ENCODE measurements at regions not wholly inside any gene's neighbourhood (a gene's known extent, or its start where the extent isn't known, plus 50 kb on each side); places are given as distances from the start of the nearest gene placed in this dataset.
"Not testable (repeated sequence)": the region's sequence is repeated elsewhere in the genome, so short reads cannot be mapped to it uniquely, and the experiment has no call there.

GRCh38 chr18:70936160-70936559, 647.3 kb downstream of the SOCS6 start:
- no peak for FAIRE-seq

GRCh38 chr18:70931942-70932814, 643.3 kb downstream of the SOCS6 start:
- peak; percentile 67 for FAIRE-seq
- no peak for DNase-seq (ENCODE audit: insufficient read length, low spot score)

More at GRCh38 chr18:70936160-70936559, 647.3 kb downstream of the SOCS6 start:
- no peak for DNase-seq (ENCODE audit: insufficient read length, low spot score)

- DNase-seq (ENCODE audit: insufficient read length, low spot score) (no peak), FAIRE-seq (no peak)
Measured at GRCh38 chr18:70920840-70921374, 632.1 kb downstream of the SOCS6 start.

- FAIRE-seq (no peak), DNase-seq (ENCODE audit: insufficient read length, low spot score) (no peak)
Measured at GRCh38 chr18:70907673-70908072, 618.8 kb downstream of the SOCS6 start.

GRCh38 chr18:70892381-70892780, 603.5 kb downstream of the SOCS6 start:
- FAIRE-seq (no peak), DNase-seq (ENCODE audit: insufficient read length, low spot score) (no peak)

- FAIRE-seq (no peak), DNase-seq (ENCODE audit: insufficient read length, low spot score) (no peak)
Measured at GRCh38 chr18:70870292-70870691, 581.4 kb downstream of the SOCS6 start.

GRCh38 chr18:70848329-70848728, 559.5 kb downstream of the SOCS6 start:
- FAIRE-seq (no peak), DNase-seq (ENCODE audit: insufficient read length, low spot score) (no peak)

GRCh38 chr18:70840649-70841048, 551.8 kb downstream of the SOCS6 start:
- DNase-seq (ENCODE audit: insufficient read length, low spot score): no peak

GRCh38 chr18:70827632-70828031, 538.8 kb downstream of the SOCS6 start:
- FAIRE-seq: no peak

More at GRCh38 chr18:70840649-70841048, 551.8 kb downstream of the SOCS6 start:
- FAIRE-seq: no peak

GRCh38 chr18:70826571-70826970, 537.7 kb downstream of the SOCS6 start:
- FAIRE-seq (no peak), DNase-seq (ENCODE audit: insufficient read length, low spot score) (no peak)

More at GRCh38 chr18:70827632-70828031, 538.8 kb downstream of the SOCS6 start:
- no peak for DNase-seq (ENCODE audit: insufficient read length, low spot score)

GRCh38 chr18:70822691-70823090, 533.8 kb downstream of the SOCS6 start:
- no peak for FAIRE-seq
- no peak for DNase-seq (ENCODE audit: insufficient read length, low spot score)

- DNase-seq (ENCODE audit: insufficient read length, low spot score): no peak
Measured at GRCh38 chr18:70822117-70822516, 533.3 kb downstream of the SOCS6 start.

GRCh38 chr18:70808481-70809056, 519.7 kb downstream of the SOCS6 start:
- FAIRE-seq: no peak
- DNase-seq (ENCODE audit: insufficient read length, low spot score): no peak

More at GRCh38 chr18:70822117-70822516, 533.3 kb downstream of the SOCS6 start:
- no peak for FAIRE-seq

GRCh38 chr18:70781860-70782453, 493.1 kb downstream of the SOCS6 start:
- peak; percentile 81 for FAIRE-seq

GRCh38 chr18:70766254-70766653, 477.4 kb downstream of the SOCS6 start:
- not testable (repeated sequence) for DNase-seq (ENCODE audit: insufficient read length, low spot score); FAIRE-seq

More at GRCh38 chr18:70781860-70782453, 493.1 kb downstream of the SOCS6 start:
- peak; percentile 23 for DNase-seq (ENCODE audit: insufficient read length, low spot score)

GRCh38 chr18:70762812-70763211, 474.0 kb downstream of the SOCS6 start:
- no peak for FAIRE-seq
- no peak for DNase-seq (ENCODE audit: insufficient read length, low spot score)

GRCh38 chr18:70758780-70759179, 469.9 kb downstream of the SOCS6 start:
- no peak for FAIRE-seq
- DNase-seq (ENCODE audit: insufficient read length, low spot score): no peak

GRCh38 chr18:70754486-70754885, 465.6 kb downstream of the SOCS6 start:
- no peak for DNase-seq (ENCODE audit: insufficient read length, low spot score)
- no peak for FAIRE-seq

GRCh38 chr18:70732916-70733315, 444.1 kb downstream of the SOCS6 start:
- DNase-seq (ENCODE audit: insufficient read length, low spot score): no peak
- FAIRE-seq: no peak

- FAIRE-seq: no peak
- no peak for DNase-seq (ENCODE audit: insufficient read length, low spot score)
Measured at GRCh38 chr18:70732188-70732587, 443.3 kb downstream of the SOCS6 start.

- FAIRE-seq (no peak), DNase-seq (ENCODE audit: insufficient read length, low spot score) (no peak)
Measured at GRCh38 chr18:70720607-70721006, 431.8 kb downstream of the SOCS6 start.
